Thoracic aorta (tissue), 2 donors: ENCODE measurements at regions not wholly inside any gene's neighbourhood (a gene's known extent, or its start where the extent isn't known, plus 50 kb on each side); places are given as distances from the start of the nearest gene placed in this dataset.

ENCODE experiments used
- ATAC-seq: fragments of 150-250 bp; one replicate; pipeline ENCODE4 v1.8.0; 2017; ENCODE audit warnings: low read depth; ENCODE audit not compliant: insufficient number of reproducible peaks, low FRiP score
- DNase-seq: peaks from one replicate; pipeline ENCODE4 v3.0.0-alpha.2; 2020; ENCODE audit warnings: low spot score
- H3K27ac ChIP-seq, 2 donors: fragments of 200-600 bp; sonication (generic); 1 replicate in 1 of 2; 2 replicates in 1 of 2; pipeline ENCODE4 v1.5.1; 2016; ENCODE audit warnings: mild to moderate bottlenecking in 2 of 2, moderate library complexity in 2 of 2
- H3K27me3 ChIP-seq: fragments of 200-600 bp; sonication (generic); replicated peaks from 2 replicates; pipeline ENCODE4 v1.6.0; 2016; ENCODE audit warnings: mild to moderate bottlenecking; ENCODE audit not compliant: insufficient read depth
- H3K36me3 ChIP-seq: fragments of 200-600 bp; sonication (generic); one replicate; pipeline ENCODE4 v1.5.1; 2016
- H3K4me1 ChIP-seq, 2 donors: fragments of 200-600 bp; sonication (generic); 1 replicate in 1 of 2; 2 replicates in 1 of 2; pipeline versions ENCODE4 v1.5.1 to v1.6.0; 2016; ENCODE audit warnings: low read depth in 2 of 2, mild to moderate bottlenecking in 1 of 2; ENCODE audit not compliant: control insufficient read depth in 1 of 2
- H3K4me3 ChIP-seq: fragments of 200-600 bp; sonication (generic); 2 replicates; pipeline ENCODE4 v1.5.1; 2016; ENCODE audit warnings: mild to moderate bottlenecking
- H3K9me3 ChIP-seq: fragments of 200-600 bp; sonication (generic); 2 replicates; pipeline ENCODE4 v1.5.1; 2016
- TF ChIP-seq, protein P1 (sequence below): fragments of 200-600 bp; sonication (generic); IDR thresholded peaks from one replicate; pipeline ENCODE4 v1.5.1; 2019; ENCODE audit warnings: antibody characterized with exemption

- no peak for ATAC-seq
- Histone ChIP-seq H3K4me1 (peaks cover 20 to 30% of the 10 kb centered on the region in 2 donors), H3K4me3 (no peak overlapping the region), H3K9me3 (no peaks in the 10 kb centered on the region), H3K27me3 (no peaks in the 10 kb centered on the region), H3K36me3 (no peaks in the 10 kb centered on the region), H3K27ac (peak overlapping the region; percentile 97 to 99)
- TF ChIP-seq, protein P1, sequence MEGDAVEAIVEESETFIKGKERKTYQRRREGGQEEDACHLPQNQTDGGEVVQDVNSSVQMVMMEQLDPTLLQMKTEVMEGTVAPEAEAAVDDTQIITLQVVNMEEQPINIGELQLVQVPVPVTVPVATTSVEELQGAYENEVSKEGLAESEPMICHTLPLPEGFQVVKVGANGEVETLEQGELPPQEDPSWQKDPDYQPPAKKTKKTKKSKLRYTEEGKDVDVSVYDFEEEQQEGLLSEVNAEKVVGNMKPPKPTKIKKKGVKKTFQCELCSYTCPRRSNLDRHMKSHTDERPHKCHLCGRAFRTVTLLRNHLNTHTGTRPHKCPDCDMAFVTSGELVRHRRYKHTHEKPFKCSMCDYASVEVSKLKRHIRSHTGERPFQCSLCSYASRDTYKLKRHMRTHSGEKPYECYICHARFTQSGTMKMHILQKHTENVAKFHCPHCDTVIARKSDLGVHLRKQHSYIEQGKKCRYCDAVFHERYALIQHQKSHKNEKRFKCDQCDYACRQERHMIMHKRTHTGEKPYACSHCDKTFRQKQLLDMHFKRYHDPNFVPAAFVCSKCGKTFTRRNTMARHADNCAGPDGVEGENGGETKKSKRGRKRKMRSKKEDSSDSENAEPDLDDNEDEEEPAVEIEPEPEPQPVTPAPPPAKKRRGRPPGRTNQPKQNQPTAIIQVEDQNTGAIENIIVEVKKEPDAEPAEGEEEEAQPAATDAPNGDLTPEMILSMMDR: no peak
- DNase-seq: no peak
These were observed 259.9 kb upstream of the STARD13 start for GRCh38 chr13:33545492-33545891.

DNA sequence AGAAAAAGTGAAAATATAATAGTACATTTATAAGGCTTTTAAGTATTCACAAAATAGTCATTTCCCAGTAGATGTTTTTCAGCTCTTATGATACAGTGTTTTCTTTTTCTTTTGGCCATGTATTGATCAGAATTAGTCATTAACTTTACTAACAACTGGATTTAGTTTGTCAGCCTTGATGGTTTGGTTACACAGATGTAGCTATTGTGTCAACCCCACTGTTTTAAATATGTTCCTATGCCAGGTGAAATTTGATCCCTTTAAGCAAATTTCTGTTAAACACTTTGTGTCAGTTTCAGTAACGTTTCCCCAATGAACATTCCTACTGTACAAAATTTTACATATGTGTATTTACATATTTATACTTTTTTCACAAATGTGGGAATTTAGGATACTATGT, 261.5 kb upstream of the STARD13 start:
- H3K4me1 ChIP-seq: peaks cover 13 to 18% of the 10 kb centered on the region in 2 donors
- H3K4me3 ChIP-seq: no peak overlapping the region
- TF ChIP-seq, protein P1: no peak
- H3K27me3 ChIP-seq: no peaks in the 10 kb centered on the region
- ATAC-seq: no peak
- DNase-seq: no peak
- H3K9me3 ChIP-seq: no peaks in the 10 kb centered on the region
- H3K27ac ChIP-seq: no peak overlapping the region
- no peaks in the 10 kb centered on the region for H3K36me3 ChIP-seq

DNA sequence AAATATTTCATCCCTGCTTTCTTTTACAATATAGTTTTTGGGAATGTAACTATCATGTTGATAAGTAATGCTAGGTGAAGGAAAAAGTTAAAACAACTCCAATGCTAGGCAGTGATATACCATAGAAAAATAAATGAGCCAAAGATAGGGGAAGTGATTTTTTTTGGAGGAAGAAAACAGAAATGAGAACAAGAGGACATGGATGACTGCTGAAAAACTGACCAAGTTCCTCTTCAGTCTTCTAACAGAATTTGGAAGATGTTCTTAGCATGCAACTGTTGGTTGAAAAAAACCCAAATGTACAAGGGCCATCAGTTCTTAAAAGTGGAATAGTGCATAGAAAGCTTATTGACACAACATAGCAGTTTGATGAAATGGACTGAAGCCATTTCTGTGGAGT, 262.5 kb upstream of the STARD13 start:
- ATAC-seq: no peak
- H3K9me3 ChIP-seq: no peaks in the 10 kb centered on the region
- TF ChIP-seq, protein P1: no peak
- H3K36me3 ChIP-seq: no peaks in the 10 kb centered on the region
- peaks cover 13 to 18% of the 10 kb centered on the region in 2 donors for H3K4me1 ChIP-seq
- H3K27me3 ChIP-seq: no peaks in the 10 kb centered on the region
- DNase-seq: no peak
- no peak overlapping the region for H3K4me3 ChIP-seq
- no peak overlapping the region for H3K27ac ChIP-seq

GRCh38 chr13:33550276-33550675, 264.7 kb upstream of the STARD13 start:
- Histone ChIP-seq H3K27ac (no peak overlapping the region), H3K4me3 (no peak overlapping the region), H3K36me3 (no peaks in the 10 kb centered on the region), H3K27me3 (no peaks in the 10 kb centered on the region), H3K9me3 (no peaks in the 10 kb centered on the region), H3K4me1 (peaks cover 0 to 7% of the 10 kb centered on the region in 2 donors)
- TF ChIP-seq, protein P1: no peak
- ATAC-seq: no peak
- no peak for DNase-seq

- Histone ChIP-seq H3K9me3 (no peaks in the 10 kb centered on the region), H3K36me3 (no peaks in the 10 kb centered on the region), H3K27me3 (no peaks in the 10 kb centered on the region), H3K4me3 (no peak overlapping the region), H3K4me1 (peaks cover 0 to 8% of the 10 kb centered on the region in 2 donors), H3K27ac (no peak overlapping the region)
- no peak for ATAC-seq
- no peak for DNase-seq
- TF ChIP-seq, protein P1: no peak
These were observed 265.3 kb upstream of the STARD13 start for GRCh38 chr13:33550885-33551284.
